Adipocyte (in vitro differentiated cells): ENCODE measurements at regions not wholly inside any gene's neighbourhood (a gene's known extent, or its start where the extent isn't known, plus 50 kb on each side); places are given as distances from the start of the nearest gene placed in this dataset.
"Not testable (repeated sequence)": the region's sequence is repeated elsewhere in the genome, so short reads cannot be mapped to it uniquely, and the experiment has no call there.

Source experiments
- DNase-seq: peaks from one replicate; pipeline ENCODE4 v3.0.0-alpha.2; 2015; ENCODE audit warnings: low read depth
- H3K27me3 ChIP-seq: replicated peaks from 2 replicates; pipeline ENCODE4 v1.7.0; 2013; ENCODE audit warnings: mild to moderate bottlenecking, low read length, moderate library complexity; ENCODE audit not compliant: control insufficient read depth, insufficient read depth
- H3K36me3 ChIP-seq: 2 replicates; pipeline ENCODE4 v1.7.0; 2013; ENCODE audit warnings: low read length, mild to moderate bottlenecking, moderate library complexity; ENCODE audit not compliant: control insufficient read depth, insufficient read depth, severe bottlenecking
- H3K4me1 ChIP-seq: 2 replicates; pipeline ENCODE4 v1.7.0; 2013; ENCODE audit warnings: mild to moderate bottlenecking, low read length, moderate library complexity; ENCODE audit not compliant: control insufficient read depth, insufficient read depth
- H3K4me3 ChIP-seq: 2 replicates; pipeline ENCODE4 v1.7.0; 2013; ENCODE audit warnings: mild to moderate bottlenecking, low read length, moderate library complexity
- H3K9ac ChIP-seq: 2 replicates; pipeline ENCODE4 v1.7.0; 2013; ENCODE audit warnings: mild to moderate bottlenecking, low read length, moderate library complexity
- H3K9me3 ChIP-seq: 2 replicates; pipeline ENCODE4 v1.7.0; 2013; ENCODE audit warnings: mild to moderate bottlenecking, low read length, moderate library complexity; ENCODE audit not compliant: control insufficient read depth

- peak; percentile 15 for DNase-seq
Measured at GRCh38 chr12:131618303-131618658, 92.6 kb upstream of the SFSWAP start.

GRCh38 chr12:131618701-131619100 lies 92.2 kb upstream of the SFSWAP start:
- H3K9me3 ChIP-seq, result no peaks in the 10 kb centered on the region
- H3K9ac ChIP-seq, result no peak overlapping the region
- H3K4me1 ChIP-seq, result peaks cover 3% of the 10 kb centered on the region
- H3K36me3 ChIP-seq, result no peaks in the 10 kb centered on the region
- no peak overlapping the region for H3K4me3 ChIP-seq
- peaks cover 36% of the 10 kb centered on the region for H3K27me3 ChIP-seq
- DNase-seq, result no peak

More at GRCh38 chr12:131618303-131618658, 92.6 kb upstream of the SFSWAP start:
- Histone ChIP-seq H3K4me1 (peaks cover 3% of the 10 kb centered on the region), H3K9me3 (no peaks in the 10 kb centered on the region), H3K9ac (no peak overlapping the region), H3K36me3 (no peaks in the 10 kb centered on the region), H3K4me3 (no peak overlapping the region), H3K27me3 (peaks cover 37% of the 10 kb centered on the region)

GRCh38 chr12:131619106-131619642 lies 91.7 kb upstream of the SFSWAP start:
- peaks cover 3% of the 10 kb centered on the region for H3K4me1 ChIP-seq
- peaks cover 36% of the 10 kb centered on the region for H3K27me3 ChIP-seq
- DNase-seq, result no peak
- no peaks in the 10 kb centered on the region for H3K36me3 ChIP-seq
- no peak overlapping the region for H3K4me3 ChIP-seq
- no peak overlapping the region for H3K9ac ChIP-seq
- H3K9me3 ChIP-seq, result no peaks in the 10 kb centered on the region

GRCh38 chr12:131619736-131620506 lies 91.0 kb upstream of the SFSWAP start:
- Histone ChIP-seq H3K4me1 (peaks cover 3% of the 10 kb centered on the region), H3K27me3 (peaks cover 39% of the 10 kb centered on the region), H3K9me3 (no peaks in the 10 kb centered on the region), H3K4me3 (no peak overlapping the region), H3K36me3 (no peaks in the 10 kb centered on the region), H3K9ac (no peak overlapping the region)
- no peak for DNase-seq

- H3K4me3 ChIP-seq, result no peak overlapping the region
- peaks cover 39% of the 10 kb centered on the region for H3K27me3 ChIP-seq
- H3K4me1 ChIP-seq, result peaks cover 2% of the 10 kb centered on the region
- no peaks in the 10 kb centered on the region for H3K9me3 ChIP-seq
- H3K9ac ChIP-seq, result no peak overlapping the region
- DNase-seq, result no peak
- H3K36me3 ChIP-seq, result no peaks in the 10 kb centered on the region
Measured at GRCh38 chr12:131620520-131620919, 90.4 kb upstream of the SFSWAP start.

- Histone ChIP-seq H3K36me3 (no peaks in the 10 kb centered on the region), H3K9ac (no peak overlapping the region), H3K4me1 (no peaks in the 10 kb centered on the region), H3K4me3 (no peak overlapping the region), H3K27me3 (peaks cover 39% of the 10 kb centered on the region), H3K9me3 (no peaks in the 10 kb centered on the region)
- DNase-seq, result no peak
Measured at GRCh38 chr12:131620946-131621681, 89.8 kb upstream of the SFSWAP start.

- H3K27me3 ChIP-seq, result peaks cover 38% of the 10 kb centered on the region
- H3K36me3 ChIP-seq, result no peaks in the 10 kb centered on the region
- H3K9me3 ChIP-seq, result no peaks in the 10 kb centered on the region
- H3K9ac ChIP-seq, result no peak overlapping the region
- no peaks in the 10 kb centered on the region for H3K4me1 ChIP-seq
- no peak overlapping the region for H3K4me3 ChIP-seq
- no peak for DNase-seq
Measured at GRCh38 chr12:131621701-131622421, 89.0 kb upstream of the SFSWAP start.

GRCh38 chr12:131622422-131622955 lies 88.4 kb upstream of the SFSWAP start:
- H3K4me3 ChIP-seq, result no peak overlapping the region
- no peaks in the 10 kb centered on the region for H3K4me1 ChIP-seq
- H3K36me3 ChIP-seq, result no peaks in the 10 kb centered on the region
- DNase-seq, result no peak
- H3K9me3 ChIP-seq, result no peaks in the 10 kb centered on the region
- peaks cover 33% of the 10 kb centered on the region for H3K27me3 ChIP-seq
- no peak overlapping the region for H3K9ac ChIP-seq

GRCh38 chr12:131623404-131624368 lies 87.2 kb upstream of the SFSWAP start:
- not testable (repeated sequence) for H3K36me3 ChIP-seq, DNase-seq, H3K9me3 ChIP-seq, H3K4me3 ChIP-seq, H3K4me1 ChIP-seq, H3K9ac ChIP-seq
- peaks cover 21% of the 10 kb centered on the region for H3K27me3 ChIP-seq

- peaks cover 14% of the 10 kb centered on the region for H3K27me3 ChIP-seq
- not testable (repeated sequence) for H3K4me3 ChIP-seq, H3K4me1 ChIP-seq, H3K9me3 ChIP-seq, DNase-seq, H3K36me3 ChIP-seq, H3K9ac ChIP-seq
Measured at GRCh38 chr12:131624369-131624739, 86.5 kb upstream of the SFSWAP start.
